Esophagus muscularis mucosa (tissue), 4 donors: ENCODE measurements at regions not wholly inside any gene's neighbourhood (a gene's known extent, or its start where the extent isn't known, plus 50 kb on each side); places are given as distances from the start of the nearest gene placed in this dataset.

ENCODE experiments used
- DNase-seq: peaks from one replicate; pipeline ENCODE4 v3.0.0-alpha.2; 2017; ENCODE audit errors: extremely low spot score
- H3K27ac ChIP-seq, 4 donors: fragments of 200-600 bp; sonication (generic); replicated peaks in 1 of 4; 1 replicate in 3 of 4; 2 replicates in 1 of 4; pipeline ENCODE4 v1.5.1; 2016 to 2019; ENCODE audit warnings: mild to moderate bottlenecking in 1 of 4
- H3K27me3 ChIP-seq, 4 donors: fragments of 200-600 bp; sonication (generic); one replicate each; pipeline versions ENCODE4 v1.5.1 to v1.6.0; 2016 to 2019
- H3K36me3 ChIP-seq, 4 donors: fragments of 200-600 bp; sonication (generic); one replicate each; pipeline ENCODE4 v1.5.1; 2016 to 2019
- H3K4me1 ChIP-seq, 4 donors: fragments of 200-600 bp; sonication (generic); one replicate each; pipeline ENCODE4 v1.5.1; 2016 to 2019
- H3K4me3 ChIP-seq, 4 donors: fragments of 200-600 bp; sonication (generic); 1 replicate in 2 of 4; 2 replicates in 2 of 4; pipeline ENCODE4 v1.5.1; 2016 to 2019; ENCODE audit warnings: mild to moderate bottlenecking in 4 of 4, moderate library complexity in 1 of 4
- H3K9me3 ChIP-seq, 4 donors: fragments of 200-600 bp; sonication (generic); 1 replicate in 3 of 4; 2 replicates in 1 of 4; pipeline ENCODE4 v1.5.1; 2016 to 2019
- CTCF ChIP-seq, 3 experiments: fragments of 200-600 bp in 2 of 3; fragments of 450-650 bp in 1 of 3; sonication (generic) in 2 of 3; IDR thresholded peaks; one replicate each; pipeline ENCODE4 v1.5.1; 2017 to 2019; ENCODE audit warnings: antibody characterized with exemption in 3 of 3, mild to moderate bottlenecking in 2 of 3, moderate library complexity in 1 of 3
- EP300 ChIP-seq: sonication (generic); formaldehyde crosslinking; IDR thresholded peaks from one replicate; pipeline ENCODE4 v1.6.1; 2017; ENCODE audit warnings: antibody characterized with exemption
- POLR2A ChIP-seq: fragments of 450-650 bp; IDR thresholded peaks from one replicate; pipeline ENCODE4 v1.6.1; 2017; ENCODE audit warnings: antibody characterized with exemption, moderate library complexity, mild to moderate bottlenecking, low read depth
- POLR2AphosphoS5 ChIP-seq, 2 donors: sonication (generic); formaldehyde crosslinking; IDR thresholded peaks; one replicate each; pipeline ENCODE4 v1.6.1; 2017; ENCODE audit warnings: antibody characterized with exemption in 2 of 2
- WGBS: methylation state at CpG from one replicate; pipeline ENCODE4 v1.1.5; 2018; 5-methylcytosine and 5-hydroxymethylcytosine counted together
- intact Hi-C: fragments of 100-400 bp; cut with DNase I; formaldehyde crosslinking; loops from one replicate; pipeline ENCODE4 v1.15.1; 2023

GRCh38 chr12:87246726-87247125, 782.5 kb downstream of the C12orf50 start:
- H3K27ac ChIP-seq, result no peak overlapping the region
- intact Hi-C loops, result no loop called here
- no peaks in the 10 kb centered on the region for H3K4me1 ChIP-seq
- no peaks in the 10 kb centered on the region for H3K36me3 ChIP-seq
- H3K9me3 ChIP-seq, result no peaks in the 10 kb centered on the region
- WGBS, result 82% methylated on average over 1 of the region's 1 CpG
- no peak for DNase-seq
- H3K27me3 ChIP-seq, result no peaks in the 10 kb centered on the region
- no peak for TF ChIP-seq CTCF (IDR thresholded peaks at IDR 0.05)
- TF ChIP-seq POLR2AphosphoS5 (IDR thresholded peaks at IDR 0.05), result no peak
- no peak for TF ChIP-seq POLR2A
- TF ChIP-seq EP300, result no peak
- no peak overlapping the region for H3K4me3 ChIP-seq

DNA sequence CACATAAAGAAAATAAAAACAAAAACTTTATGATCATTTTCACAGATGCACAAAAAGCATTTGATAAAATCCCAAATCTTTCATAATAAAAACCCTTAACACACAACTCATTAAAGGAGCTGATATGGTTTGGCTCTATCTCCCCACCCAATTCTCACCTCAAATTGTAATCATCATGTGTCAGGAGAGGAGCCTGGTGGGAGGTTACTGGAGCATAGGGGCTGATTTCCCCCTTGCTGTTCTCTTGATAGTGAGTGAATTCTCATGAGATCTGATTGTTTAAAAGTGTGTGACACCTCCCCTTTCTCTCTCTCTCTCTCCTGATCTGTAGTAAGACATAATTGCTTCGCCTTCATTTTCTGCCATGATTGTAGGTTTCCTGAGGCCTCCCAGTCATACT, 790.7 kb downstream of the C12orf50 start:
- Histone ChIP-seq H3K27ac (no peak overlapping the region), H3K27me3 (no peaks in the 10 kb centered on the region), H3K4me1 (no peaks in the 10 kb centered on the region), H3K9me3 (no peaks in the 10 kb centered on the region), H3K36me3 (no peaks in the 10 kb centered on the region), H3K4me3 (no peak overlapping the region)
- intact Hi-C loops, result no loop called here
- 86% methylated on average over 1 of the region's 1 CpG for WGBS
- TF ChIP-seq POLR2AphosphoS5 (IDR thresholded peaks at IDR 0.05) (no peak), EP300 (no peak), CTCF (IDR thresholded peaks at IDR 0.05) (no peak), POLR2A (no peak)
- DNase-seq, result no peak

DNA sequence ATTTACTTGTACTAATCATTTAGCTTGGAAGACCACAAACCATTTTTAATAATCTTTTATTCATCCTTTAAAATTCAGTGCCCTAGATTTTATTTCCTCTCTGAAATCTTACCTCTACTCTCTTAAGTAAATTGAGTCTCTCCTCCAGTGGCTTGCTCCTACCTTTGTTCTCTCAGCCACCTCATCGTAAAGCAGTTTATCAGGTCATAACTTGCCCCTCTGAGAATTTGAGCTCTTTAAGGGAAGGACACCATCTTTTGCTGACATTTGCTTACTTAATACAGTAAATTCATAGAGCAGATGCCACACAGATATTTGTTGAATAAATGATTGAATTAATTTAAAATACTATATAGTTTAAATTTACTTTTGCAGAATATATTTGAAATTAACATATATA, 794.3 kb downstream of the C12orf50 start:
- Histone ChIP-seq H3K4me3 (no peak overlapping the region), H3K9me3 (no peaks in the 10 kb centered on the region), H3K36me3 (no peaks in the 10 kb centered on the region), H3K27me3 (no peaks in the 10 kb centered on the region), H3K4me1 (no peaks in the 10 kb centered on the region), H3K27ac (no peak overlapping the region)
- DNase-seq, result no peak
- TF ChIP-seq CTCF (IDR thresholded peaks at IDR 0.05) (no peak), POLR2A (no peak), EP300 (no peak), POLR2AphosphoS5 (IDR thresholded peaks at IDR 0.05) (no peak)
- intact Hi-C loops, result no loop called here
- WGBS, result 93% methylated on average over 1 of the region's 1 CpG

- Histone ChIP-seq H3K4me3 (no peak overlapping the region), H3K27me3 (no peaks in the 10 kb centered on the region), H3K4me1 (no peaks in the 10 kb centered on the region), H3K36me3 (no peaks in the 10 kb centered on the region), H3K27ac (no peak overlapping the region), H3K9me3 (no peaks in the 10 kb centered on the region)
- no peak for DNase-seq
- TF ChIP-seq EP300 (no peak), CTCF (IDR thresholded peaks at IDR 0.05) (no peak), POLR2AphosphoS5 (IDR thresholded peaks at IDR 0.05) (no peak), POLR2A (no peak)
- intact Hi-C loops, result no loop called here
- WGBS, result 46% methylated on average over 1 of the region's 1 CpG
Measured at GRCh38 chr12:87233671-87234070, 795.5 kb downstream of the C12orf50 start.

GRCh38 chr12:87231818-87232217, 797.4 kb downstream of the C12orf50 start:
- H3K9me3 ChIP-seq, result no peaks in the 10 kb centered on the region
- no peaks in the 10 kb centered on the region for H3K36me3 ChIP-seq
- DNase-seq, result no peak

More at GRCh38 chr12:87231818-87232217, 797.4 kb downstream of the C12orf50 start:
- WGBS, result 38% methylated on average over 1 of the region's 1 CpG
- no peaks in the 10 kb centered on the region for H3K27me3 ChIP-seq
- no peak overlapping the region for H3K4me3 ChIP-seq
- intact Hi-C loops, result no loop called here
- no peaks in the 10 kb centered on the region for H3K4me1 ChIP-seq
- TF ChIP-seq POLR2A, result no peak
- no peak for TF ChIP-seq EP300
- TF ChIP-seq POLR2AphosphoS5 (IDR thresholded peaks at IDR 0.05), result no peak
- TF ChIP-seq CTCF (IDR thresholded peaks at IDR 0.05), result no peak
- H3K27ac ChIP-seq, result no peak overlapping the region
